ENCODE measurements at regions not wholly inside any gene's neighbourhood (a gene's known extent, or its start where the extent isn't known, plus 50 kb on each side); places are given as distances from the start of the nearest gene placed in this dataset.
"Not testable (repeated sequence)": the region's sequence is repeated elsewhere in the genome, so short reads cannot be mapped to it uniquely, and the experiment has no call there.

- DNase-seq: no peak
Observed at GRCh38 chr6:141976994-141977393, 155.7 kb upstream of the GJE1 start.

GRCh38 chr6:141969768-141970415 lies 162.8 kb upstream of the GJE1 start:
- DNase-seq: not testable (repeated sequence)

- no peak for DNase-seq
Observed at GRCh38 chr6:141969201-141969600, 163.5 kb upstream of the GJE1 start.

GRCh38 chr6:141968632-141969031 lies 164.1 kb upstream of the GJE1 start:
- no peak for DNase-seq

- no peak for DNase-seq
Observed at GRCh38 chr6:141965016-141965545, 167.6 kb upstream of the GJE1 start.

GRCh38 chr6:141963543-141964295 lies 169.0 kb upstream of the GJE1 start:
- DNase-seq: no peak

- no peak for DNase-seq
Observed at GRCh38 chr6:141957271-141957670, 175.5 kb upstream of the GJE1 start.

GRCh38 chr6:141956868-141957267 lies 175.9 kb upstream of the GJE1 start:
- DNase-seq: no peak

- peak in 24 of 56 donors; percentile 0 to 67 (median 16) for DNase-seq
Observed at GRCh38 chr6:141956046-141956761, 176.5 kb upstream of the GJE1 start.

- DNase-seq: no peak
Observed at GRCh38 chr6:141953072-141953471, 179.7 kb upstream of the GJE1 start.

GRCh38 chr6:141946502-141946901 lies 186.2 kb upstream of the GJE1 start:
- DNase-seq: no peak

GRCh38 chr6:141938664-141939063 lies 194.1 kb upstream of the GJE1 start:
- DNase-seq: no peak

- no peak for DNase-seq
Observed at GRCh38 chr6:141932685-141933084, 200.0 kb upstream of the GJE1 start.

- not testable (repeated sequence) for DNase-seq
Observed at GRCh38 chr6:141926200-141926900, 206.4 kb upstream of the GJE1 start.

GRCh38 chr6:141925001-141925400 lies 207.7 kb upstream of the GJE1 start:
- DNase-seq: no peak

- DNase-seq: no peak
Observed at GRCh38 chr6:141922898-141923297, 209.8 kb upstream of the GJE1 start.

GRCh38 chr6:141916682-141917505 lies 215.8 kb upstream of the GJE1 start:
- not testable (repeated sequence) for DNase-seq

- DNase-seq: no peak
Observed at GRCh38 chr6:141914646-141915045, 218.1 kb upstream of the GJE1 start.

- DNase-seq: no peak
Observed at GRCh38 chr6:141906569-141907080, 226.1 kb upstream of the GJE1 start.

GRCh38 chr6:141890661-141891060 lies 242.1 kb upstream of the GJE1 start:
- no peak for DNase-seq
